HCT116 (cell line): ENCODE measurements at regions not wholly inside any gene's neighbourhood (a gene's known extent, or its start where the extent isn't known, plus 50 kb on each side); places are given as distances from the start of the nearest gene placed in this dataset.
"Not testable (repeated sequence)": the region's sequence is repeated elsewhere in the genome, so short reads cannot be mapped to it uniquely, and the experiment has no call there.

ENCODE experiments used
- ATAC-seq: fragments of 200-7000 bp; cut with Tn5 transposase; 2 replicates; pipeline ENCODE4 v1.9.1; 2020; ENCODE audit warnings: mild to moderate bottlenecking, moderate library complexity
- BruUV-seq: library from RNA; stranded (reverse); fragments of 400-500 nt; replicated peaks from 2 replicates; lab custom pipeline; 2021; lab: Mats Ljungman, UMichigan
- CTCF ChIA-PET: fragments of 300-600 bp; sonication (Branson Sonifier 250); formaldehyde crosslinking; loops from one replicate; lab custom pipeline; 2021; ENCODE audit warnings: antibody characterized with exemption; lab: Charles Lee
- POLR2A ChIA-PET: fragments of 300-600, 350-600 bp; sonication (Branson Sonifier 250); formaldehyde crosslinking; loops from one replicate; lab custom pipeline; 2021; ENCODE audit warnings: antibody characterized with exemption; lab: Charles Lee
- RAD21 ChIA-PET, 2 experiments: fragments of 300-600 bp; sonication (Branson Sonifier 250); formaldehyde crosslinking; loops; one replicate each; lab custom pipeline; 2023; ENCODE audit warnings: low total read pairs in 2 of 2; ENCODE audit not compliant: uncharacterized antibody in 2 of 2, unreplicated experiment in 2 of 2, low non-redundant PET in 1 of 2; lab: Charles Lee
- DNase-seq: peaks from one replicate; pipeline ENCODE4 v3.0.0-alpha.2; 2010; ENCODE audit warnings: low read depth, low spot score
- H2AFZ ChIP-seq: fragments of 200-600 bp; shearing (Covaris generic), sonication (generic); 2 replicates; pipeline ENCODE4 v1.6.1; 2017; ENCODE audit warnings: low read depth, mixed run types, mixed read lengths, antibody characterized with exemption, low read length; ENCODE audit not compliant: poor library complexity, severe bottlenecking
- H3K27ac ChIP-seq: 2 replicates; pipeline ENCODE4 v1.5.1; 2012; ENCODE audit warnings: low read depth, low read length
- H3K27me3 ChIP-seq: fragments of 200-600 bp; sonication (generic); 2 replicates; pipeline ENCODE4 v1.6.1; 2016; ENCODE audit warnings: mixed run types, low read length, mixed read lengths; ENCODE audit not compliant: insufficient read depth
- H3K36me3 ChIP-seq, 2 experiments: fragments of 200-500 bp in 1 of 2; fragments of 200-600 bp in 1 of 2; sonication (Bioruptor generic) in 1 of 2; sonication (generic) in 1 of 2; 2 replicates each; pipeline versions ENCODE4 v1.5.1 to v1.6.1; 2014 to 2016; ENCODE audit warnings: low read length in 2 of 2, inconsistent platforms in 1 of 2, mixed read lengths in 1 of 2, mixed run types in 1 of 2; ENCODE audit not compliant: insufficient read depth in 2 of 2, control insufficient read depth in 1 of 2
- H3K4me1 ChIP-seq, 2 experiments: fragments of 200-600 bp in 1 of 2; sonication (generic) in 1 of 2; 2 replicates each; pipeline versions ENCODE4 v1.5.1 to v1.6.1; 2012 to 2017; ENCODE audit warnings: low read length in 2 of 2, inconsistent platforms in 1 of 2, mild to moderate bottlenecking in 1 of 2, mixed read lengths in 1 of 2, mixed run types in 1 of 2, moderate library complexity in 1 of 2; ENCODE audit not compliant: insufficient read depth in 2 of 2, control insufficient read depth in 1 of 2
- H3K4me2 ChIP-seq: fragments of 200-600 bp; sonication (generic); 2 replicates; pipeline ENCODE4 v1.6.1; 2017; ENCODE audit warnings: mixed run types, low read length, mixed read lengths
- H3K4me3 ChIP-seq, 2 experiments: fragments of 200-600 bp in 1 of 2; sonication (generic) in 1 of 2; replicated peaks in 1 of 2; 2 replicates each; pipeline ENCODE4 v1.5.1; 2011 to 2016; ENCODE audit warnings: low read length in 2 of 2, control low read depth in 1 of 2, low read depth in 1 of 2, mild to moderate bottlenecking in 1 of 2, mixed read lengths in 1 of 2, mixed run types in 1 of 2
- H3K79me2 ChIP-seq: fragments of 200-600 bp; sonication (generic); 2 replicates; pipeline ENCODE4 v1.6.1; 2017; ENCODE audit warnings: mild to moderate bottlenecking, mixed run types, low read length, moderate library complexity, mixed read lengths; ENCODE audit not compliant: insufficient read depth
- H3K9ac ChIP-seq: fragments of 200-600 bp; sonication (generic); 2 replicates; pipeline ENCODE4 v1.6.1; 2016; ENCODE audit warnings: low read length, mixed read lengths
- H3K9me2 ChIP-seq: fragments of 200-600 bp; sonication (generic), shearing (Covaris generic); 2 replicates; pipeline ENCODE4 v1.6.1; 2017; ENCODE audit warnings: mixed run types, mild to moderate bottlenecking, moderate library complexity; ENCODE audit not compliant: insufficient read depth
- H3K9me3 ChIP-seq, 2 experiments: fragments of 200-500 bp in 1 of 2; fragments of 200-600 bp in 1 of 2; sonication (Bioruptor generic) in 1 of 2; sonication (generic) in 1 of 2; 2 replicates each; pipeline ENCODE4 v1.6.1; 2014 to 2017; ENCODE audit warnings: low read length in 2 of 2, mixed read lengths in 2 of 2, inconsistent platforms in 1 of 2, low read depth in 1 of 2, mild to moderate bottlenecking in 1 of 2, mixed run types in 1 of 2, moderate library complexity in 1 of 2; ENCODE audit not compliant: control insufficient read depth in 1 of 2, insufficient read depth in 1 of 2
- H4K20me1 ChIP-seq: fragments of 200-600 bp; sonication (generic), shearing (Covaris generic); 2 replicates; pipeline ENCODE4 v1.6.1; 2017; ENCODE audit warnings: mixed run types, mild to moderate bottlenecking, moderate library complexity; ENCODE audit not compliant: insufficient read depth
- intact Hi-C: fragments of 100-400 bp; cut with micrococcal nuclease; formaldehyde crosslinking; loops from 2 replicates; pipeline ENCODE4 v1.10.0; 2022

DNA sequence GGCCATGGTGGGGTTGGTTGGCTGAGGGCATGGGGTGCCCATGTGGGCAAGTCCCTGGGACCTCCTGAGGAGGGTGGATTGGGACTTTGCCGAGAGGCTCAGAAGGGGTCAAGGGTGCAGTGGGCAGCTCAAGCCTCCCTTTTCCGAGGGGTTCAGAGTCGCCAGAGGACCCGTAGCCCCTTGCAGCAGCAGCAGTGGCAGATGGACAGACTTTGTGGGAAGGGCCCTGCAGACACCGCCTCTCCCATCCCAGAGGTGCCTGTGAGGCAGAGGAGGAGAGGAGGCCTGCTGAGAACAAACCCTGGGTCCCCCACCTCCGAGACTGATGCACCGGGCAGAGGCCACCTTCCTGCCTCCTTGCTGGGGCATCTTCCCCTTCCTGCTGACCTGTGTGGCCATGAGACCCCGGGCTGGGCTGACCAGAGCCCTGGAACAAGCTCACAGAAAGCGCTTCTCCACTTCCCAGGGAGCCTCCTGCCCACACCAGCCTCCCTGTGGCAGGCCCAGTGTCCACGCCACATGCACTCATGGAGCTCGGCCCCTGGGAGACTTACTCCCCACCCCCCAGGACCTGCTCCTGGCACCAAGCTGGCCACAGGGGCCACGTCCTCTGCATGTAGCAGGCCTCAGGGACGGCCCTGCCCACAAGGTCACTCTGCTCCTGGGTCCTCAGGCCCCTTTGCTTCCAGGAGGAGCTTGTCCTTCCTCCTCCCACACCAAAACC lies 116.8 kb downstream of the NPIPB11 start:
- H3K9me3 ChIP-seq, DNase-seq, H3K36me3 ChIP-seq, H4K20me1 ChIP-seq, H3K27me3 ChIP-seq, intact Hi-C loops, ATAC-seq, POLR2A ChIA-PET, RAD21 ChIA-PET, H3K4me2 ChIP-seq, H3K27ac ChIP-seq, BruUV-seq, H3K9me2 ChIP-seq, H2AFZ ChIP-seq, H3K79me2 ChIP-seq, CTCF ChIA-PET, H3K4me3 ChIP-seq, H3K9ac ChIP-seq: not testable (repeated sequence)
- peaks cover 19 to 29% of the 10 kb centered on the region in 2 experiments for H3K4me1 ChIP-seq

DNA sequence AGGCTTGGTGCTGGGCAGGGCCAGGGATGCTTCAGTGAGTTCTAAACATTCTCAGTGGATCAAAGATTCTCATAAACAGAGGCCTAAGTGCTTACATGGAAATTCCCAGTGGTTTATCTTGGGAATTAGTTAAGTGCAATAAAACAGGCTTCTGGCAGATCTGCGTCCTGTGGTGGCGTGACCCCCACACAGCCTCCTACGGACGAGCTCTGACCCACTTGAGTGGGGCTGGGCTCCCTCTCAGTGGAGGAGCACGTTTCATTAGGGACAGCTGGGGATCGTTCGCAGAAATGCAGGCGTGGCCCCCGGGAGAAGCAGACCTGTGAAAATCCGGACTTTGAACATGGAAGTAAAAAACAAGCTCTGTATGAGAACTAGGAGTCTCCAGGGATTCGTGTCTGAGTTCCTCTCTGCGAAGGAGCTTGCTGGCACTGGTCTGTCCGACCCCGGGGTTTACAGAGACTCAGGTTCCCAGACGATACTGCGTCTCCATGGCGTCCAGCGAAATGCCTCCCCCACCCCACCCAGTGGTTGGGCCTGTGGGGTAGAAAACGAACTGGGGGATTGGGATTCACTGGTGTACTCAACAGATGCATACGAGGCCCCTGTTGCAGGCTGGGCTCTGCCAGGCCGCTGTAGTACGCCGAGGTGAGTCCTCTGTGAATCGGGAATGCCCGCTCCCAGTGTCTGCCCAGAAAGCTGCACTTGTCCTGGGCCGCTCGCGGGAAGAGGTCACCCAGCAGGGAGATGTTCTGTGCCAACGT lies 117.6 kb downstream of the NPIPB11 start:
- H3K4me2 ChIP-seq, H4K20me1 ChIP-seq, RAD21 ChIA-PET, H3K27me3 ChIP-seq, H2AFZ ChIP-seq, ATAC-seq, H3K79me2 ChIP-seq, H3K9me2 ChIP-seq, H3K9ac ChIP-seq, DNase-seq, intact Hi-C loops, H3K27ac ChIP-seq, POLR2A ChIA-PET, H3K4me3 ChIP-seq, CTCF ChIA-PET, H3K9me3 ChIP-seq, H3K36me3 ChIP-seq, BruUV-seq: not testable (repeated sequence)
- H3K4me1 ChIP-seq: peaks cover 19 to 31% of the 10 kb centered on the region in 2 experiments

DNA sequence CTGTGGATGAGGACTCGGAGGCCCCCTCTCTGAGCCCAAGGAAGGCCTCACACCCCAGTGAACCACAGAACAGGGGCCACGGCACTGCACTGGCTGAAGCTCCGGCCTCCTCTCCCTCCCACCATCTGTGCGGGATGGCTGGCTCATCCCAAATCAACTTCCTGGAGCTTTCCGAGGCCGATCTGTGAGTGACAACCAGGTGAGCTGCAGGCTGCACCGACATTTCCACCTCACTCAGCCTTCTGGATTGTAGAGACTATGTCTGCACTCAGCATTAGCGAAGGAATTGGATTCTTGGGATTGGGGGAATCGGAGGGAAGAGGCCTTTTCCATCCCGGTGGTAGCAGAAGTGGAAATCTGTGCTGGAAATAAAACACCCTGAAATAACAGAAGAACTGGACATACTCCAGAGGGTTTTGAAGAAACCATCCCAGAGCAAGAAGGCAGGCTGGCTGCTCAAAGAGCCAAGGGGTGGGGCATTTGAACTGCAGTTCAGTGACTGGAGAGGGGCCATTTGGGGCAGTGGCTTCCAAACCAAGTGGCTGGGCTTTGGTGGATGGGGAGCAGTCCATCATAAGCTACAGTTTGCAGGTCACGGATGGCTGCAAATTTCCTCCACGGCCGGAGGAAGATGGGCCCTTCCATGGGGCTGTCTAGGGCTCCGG lies 118.5 kb downstream of the NPIPB11 start:
- H3K79me2 ChIP-seq, H3K4me3 ChIP-seq, H3K4me2 ChIP-seq, POLR2A ChIA-PET, H3K9me3 ChIP-seq, H3K36me3 ChIP-seq, H4K20me1 ChIP-seq, H3K27ac ChIP-seq, BruUV-seq, H3K9ac ChIP-seq, intact Hi-C loops, H3K9me2 ChIP-seq, DNase-seq, RAD21 ChIA-PET, H2AFZ ChIP-seq, H3K27me3 ChIP-seq, ATAC-seq, CTCF ChIA-PET: not testable (repeated sequence)
- H3K4me1 ChIP-seq: peaks cover 19 to 31% of the 10 kb centered on the region in 2 experiments

DNA sequence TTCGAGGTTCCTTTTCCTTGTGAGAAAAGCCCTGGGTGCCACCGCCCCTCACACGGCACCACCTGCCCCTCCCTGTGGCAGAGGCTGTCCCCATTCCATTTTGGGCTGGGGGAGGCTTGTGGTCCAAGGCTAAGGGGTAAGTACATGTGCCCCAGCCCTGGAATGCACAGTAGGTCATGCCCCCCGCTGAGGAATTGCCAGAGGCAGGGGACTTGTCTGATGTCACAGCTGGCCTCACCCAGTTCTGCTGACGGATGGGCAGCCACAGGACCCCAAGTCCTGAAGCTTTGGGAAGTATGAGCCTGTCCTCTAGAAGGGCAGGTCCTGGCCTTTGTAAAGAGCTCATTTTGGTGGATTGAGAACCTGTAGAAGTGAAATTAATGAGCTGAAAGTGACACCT lies 119.3 kb downstream of the NPIPB11 start:
- H4K20me1 ChIP-seq, H3K9me2 ChIP-seq, H3K9me3 ChIP-seq, H3K27me3 ChIP-seq, CTCF ChIA-PET, H3K4me2 ChIP-seq, H2AFZ ChIP-seq, ATAC-seq, H3K79me2 ChIP-seq, DNase-seq, BruUV-seq, H3K27ac ChIP-seq, POLR2A ChIA-PET, H3K36me3 ChIP-seq, intact Hi-C loops, H3K4me3 ChIP-seq, RAD21 ChIA-PET, H3K9ac ChIP-seq: not testable (repeated sequence)
- H3K4me1 ChIP-seq: peaks cover 19 to 31% of the 10 kb centered on the region in 2 experiments
